ENCODE measurements at regions not wholly inside any gene's neighbourhood (a gene's known extent, or its start where the extent isn't known, plus 50 kb on each side); places are given as distances from the start of the nearest gene placed in this dataset.

- DNase-seq (ENCODE audit: low spot score), result no peak
- Histone ChIP-seq H3K27ac (no peak overlapping the region), H3K4me3 (no peak overlapping the region)
- no peak for TF ChIP-seq CTCF (IDR thresholded peaks at IDR 0.05)
These were observed 978.7 kb downstream of the MRPL39 start for GRCh38 chr21:24628536-24628935.

- no peak for TF ChIP-seq CTCF (IDR thresholded peaks at IDR 0.05)
- DNase-seq (ENCODE audit: low spot score), result no peak
These were observed 979.2 kb downstream of the MRPL39 start for GRCh38 chr21:24628046-24628445.

GRCh38 chr21:24617819-24618218 lies 989.5 kb downstream of the MRPL39 start:
- TF ChIP-seq CTCF (IDR thresholded peaks at IDR 0.05), result no peak
- H3K4me3 ChIP-seq, result no peak overlapping the region
- no peak for DNase-seq (ENCODE audit: low spot score)
- H3K27ac ChIP-seq, result no peak overlapping the region

More at GRCh38 chr21:24628046-24628445, 979.2 kb downstream of the MRPL39 start:
- no peak overlapping the region for H3K27ac ChIP-seq
- no peak overlapping the region for H3K4me3 ChIP-seq

- no peak for TF ChIP-seq CTCF (IDR thresholded peaks at IDR 0.05)
These were observed 1013.2 kb downstream of the MRPL39 start for GRCh38 chr21:24594082-24594481.

GRCh38 chr21:24590261-24590660 lies 1017.0 kb downstream of the MRPL39 start:
- DNase-seq (ENCODE audit: low spot score), result no peak
- no peak for TF ChIP-seq CTCF (IDR thresholded peaks at IDR 0.05)
- Histone ChIP-seq H3K4me3 (no peak overlapping the region), H3K27ac (no peak overlapping the region)

More at GRCh38 chr21:24594082-24594481, 1013.2 kb downstream of the MRPL39 start:
- Histone ChIP-seq H3K4me3 (no peak overlapping the region), H3K27ac (no peak overlapping the region)
- no peak for DNase-seq (ENCODE audit: low spot score)

GRCh38 chr21:24583473-24583872 lies 1023.8 kb downstream of the MRPL39 start:
- no peak for TF ChIP-seq CTCF (IDR thresholded peaks at IDR 0.05)
- no peak overlapping the region for H3K27ac ChIP-seq

GRCh38 chr21:24577301-24577700 lies 1030.0 kb downstream of the MRPL39 start:
- DNase-seq (ENCODE audit: low spot score), result no peak
- H3K4me3 ChIP-seq, result no peak overlapping the region
- TF ChIP-seq CTCF (IDR thresholded peaks at IDR 0.05), result no peak
- H3K27ac ChIP-seq, result no peak overlapping the region

More at GRCh38 chr21:24583473-24583872, 1023.8 kb downstream of the MRPL39 start:
- no peak for DNase-seq (ENCODE audit: low spot score)
- H3K4me3 ChIP-seq, result no peak overlapping the region
